NCI-H748 (cell line): ENCODE measurements at regions not wholly inside any gene's neighbourhood (a gene's known extent, or its start where the extent isn't known, plus 50 kb on each side); places are given as distances from the start of the nearest gene placed in this dataset.
"Not testable (repeated sequence)": the region's sequence is repeated elsewhere in the genome, so short reads cannot be mapped to it uniquely, and the experiment has no call there.

Experiments
- DNase-seq: peaks from one replicate; lab custom pipeline; 2025; ENCODE audit not compliant: unreplicated experiment; lab: John Stamatoyannopoulos, UW

DNA sequence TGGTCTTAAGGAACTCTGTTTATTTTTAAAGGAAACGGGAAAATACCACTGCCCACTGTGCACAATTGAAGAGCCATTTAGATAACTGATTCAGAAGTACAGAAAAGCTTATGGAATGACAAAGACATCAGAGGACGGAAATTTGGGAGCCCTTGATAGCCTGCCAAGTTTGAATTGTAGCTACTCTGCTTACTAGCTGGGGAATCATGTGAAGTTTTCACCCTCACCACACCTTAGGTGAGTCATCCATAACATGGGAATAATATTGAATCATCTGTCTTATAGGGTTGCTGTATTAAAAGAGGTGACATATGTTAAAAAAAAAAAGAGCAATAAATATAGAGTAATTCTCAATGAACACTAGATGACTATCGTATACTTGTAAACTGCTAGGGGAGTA, 1104.2 kb downstream of the GATA3 start:
- DNase-seq: no peak

DNA sequence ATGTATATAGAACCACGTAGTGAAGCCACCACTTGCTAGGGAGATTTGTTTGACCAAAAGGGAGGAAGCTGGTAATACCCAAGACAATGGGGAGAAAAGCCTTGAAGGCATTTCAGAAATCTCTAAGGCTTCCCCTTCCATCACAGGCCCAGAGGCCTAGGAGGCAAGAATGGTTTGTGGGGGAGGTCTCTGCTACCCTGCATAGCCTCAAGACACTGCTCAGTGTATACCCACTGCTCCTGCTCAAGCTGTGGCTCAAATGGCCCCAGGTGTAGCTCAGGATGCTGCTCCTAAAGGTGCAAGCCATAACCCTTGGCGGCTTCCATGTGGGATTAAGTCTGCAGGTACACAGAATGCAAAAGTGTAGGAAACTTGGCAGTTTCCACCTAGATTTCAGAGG, 1105.8 kb downstream of the GATA3 start:
- DNase-seq: no peak

DNA sequence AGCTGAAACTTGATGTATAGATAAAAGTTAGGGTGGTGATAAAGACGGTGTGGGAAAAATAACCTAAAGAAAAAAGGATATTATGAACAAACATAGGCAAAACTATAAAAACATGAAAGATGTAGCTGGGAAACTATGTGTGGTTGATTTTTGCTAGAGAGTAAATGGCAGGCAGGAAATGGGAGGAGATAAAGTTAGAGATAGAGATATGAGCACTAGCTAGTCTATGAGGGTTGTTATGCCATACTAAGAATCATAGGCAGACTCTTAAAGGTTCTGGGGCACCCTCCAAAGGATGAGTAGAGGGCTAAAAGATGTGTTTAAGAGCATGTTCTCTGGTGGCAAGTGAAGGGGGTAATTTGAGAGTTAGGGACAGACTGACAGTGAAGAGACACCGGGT, 1109.2 kb downstream of the GATA3 start:
- no peak for DNase-seq

DNA sequence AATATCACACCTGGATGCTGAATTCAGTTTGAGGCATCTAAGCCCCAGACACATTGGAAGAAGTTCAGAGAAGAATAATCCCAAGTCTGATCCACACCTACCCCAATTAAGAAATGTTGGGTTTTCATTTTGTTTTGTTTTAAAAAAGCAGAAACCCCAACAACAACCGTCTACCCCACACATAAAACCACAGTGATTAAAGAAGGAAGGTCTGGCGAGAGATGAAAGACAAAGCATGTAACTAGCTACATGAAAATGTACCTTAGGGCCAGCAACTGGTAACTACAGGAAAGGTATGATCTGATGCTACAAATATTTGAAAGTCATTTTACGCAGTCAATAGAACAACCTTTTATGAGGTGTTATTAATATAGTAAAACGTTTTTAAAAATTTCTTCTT, 1112.3 kb downstream of the GATA3 start:
- DNase-seq: no peak

DNA sequence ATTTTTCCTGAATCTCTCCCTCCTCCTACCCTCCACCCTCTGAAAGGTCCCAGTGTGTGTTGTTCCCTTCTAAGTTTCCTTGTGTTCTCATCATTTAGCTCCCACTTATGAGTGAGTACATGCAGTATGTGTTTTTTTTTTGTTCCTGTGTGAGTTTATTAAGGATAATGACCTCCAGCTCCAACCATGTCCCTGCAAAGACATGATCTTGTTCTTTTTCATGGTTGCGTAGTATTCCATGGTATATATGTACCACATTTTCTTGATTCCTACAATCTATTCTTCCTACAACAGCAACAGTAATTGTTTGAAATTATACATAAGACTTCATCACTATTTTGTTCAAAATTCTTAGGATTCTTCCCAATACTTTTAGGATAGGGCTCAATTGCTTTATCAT, 1117.8 kb downstream of the GATA3 start:
- DNase-seq: no peak

DNA sequence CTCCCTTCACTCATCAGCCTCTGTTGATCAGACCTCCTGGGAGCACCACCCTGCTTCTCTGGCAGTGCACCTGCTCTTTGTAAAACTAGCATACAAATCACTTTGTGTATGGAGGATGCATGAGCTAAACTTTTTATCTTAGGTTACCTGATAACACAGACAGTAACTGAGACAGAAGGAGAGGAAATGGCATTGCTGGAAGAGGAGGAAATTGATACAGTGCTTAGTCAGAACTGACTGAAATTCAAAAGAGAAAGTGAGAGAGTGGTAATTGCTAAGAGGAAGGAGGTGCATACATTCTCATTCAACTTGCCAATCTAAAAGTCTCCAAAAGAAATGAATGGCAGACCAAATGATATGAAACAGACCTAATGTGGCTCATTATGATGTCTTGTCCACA, 1120.7 kb downstream of the GATA3 start:
- DNase-seq: no peak

DNA sequence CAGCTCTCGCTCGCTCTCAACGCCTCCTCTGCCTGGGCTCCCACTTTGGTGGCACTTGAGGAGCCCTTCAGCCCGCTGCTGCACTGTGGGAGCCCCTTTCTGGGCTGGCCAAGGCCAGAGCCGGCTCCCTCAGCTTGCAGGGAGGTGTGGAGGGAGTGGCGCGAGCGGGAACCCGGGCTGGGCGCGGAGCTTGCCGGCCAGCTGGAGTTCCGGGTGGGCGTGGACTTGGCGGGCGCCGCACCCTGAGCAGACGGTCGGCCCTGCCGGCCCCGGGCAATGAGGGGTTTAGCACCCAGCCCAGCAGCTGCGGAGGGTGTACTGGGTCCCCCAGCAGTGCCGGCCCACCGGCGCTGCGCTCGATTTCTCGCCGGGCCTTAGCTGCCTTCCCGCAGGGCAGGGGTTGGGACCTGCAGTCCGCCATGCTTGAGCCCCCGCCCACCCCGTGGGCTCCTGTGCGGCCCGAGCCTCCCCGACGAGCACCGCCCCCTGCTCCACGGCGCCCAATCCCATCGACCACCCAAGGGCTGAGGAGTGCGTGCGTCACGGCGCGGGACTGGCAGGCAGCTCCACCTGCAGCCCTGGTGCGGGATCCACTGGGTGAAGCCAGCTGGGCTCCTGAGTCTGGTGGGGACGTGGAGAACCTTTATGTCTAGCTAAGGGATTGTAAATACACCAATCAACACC, 1128.9 kb downstream of the GATA3 start:
- not testable (repeated sequence) for DNase-seq

DNA sequence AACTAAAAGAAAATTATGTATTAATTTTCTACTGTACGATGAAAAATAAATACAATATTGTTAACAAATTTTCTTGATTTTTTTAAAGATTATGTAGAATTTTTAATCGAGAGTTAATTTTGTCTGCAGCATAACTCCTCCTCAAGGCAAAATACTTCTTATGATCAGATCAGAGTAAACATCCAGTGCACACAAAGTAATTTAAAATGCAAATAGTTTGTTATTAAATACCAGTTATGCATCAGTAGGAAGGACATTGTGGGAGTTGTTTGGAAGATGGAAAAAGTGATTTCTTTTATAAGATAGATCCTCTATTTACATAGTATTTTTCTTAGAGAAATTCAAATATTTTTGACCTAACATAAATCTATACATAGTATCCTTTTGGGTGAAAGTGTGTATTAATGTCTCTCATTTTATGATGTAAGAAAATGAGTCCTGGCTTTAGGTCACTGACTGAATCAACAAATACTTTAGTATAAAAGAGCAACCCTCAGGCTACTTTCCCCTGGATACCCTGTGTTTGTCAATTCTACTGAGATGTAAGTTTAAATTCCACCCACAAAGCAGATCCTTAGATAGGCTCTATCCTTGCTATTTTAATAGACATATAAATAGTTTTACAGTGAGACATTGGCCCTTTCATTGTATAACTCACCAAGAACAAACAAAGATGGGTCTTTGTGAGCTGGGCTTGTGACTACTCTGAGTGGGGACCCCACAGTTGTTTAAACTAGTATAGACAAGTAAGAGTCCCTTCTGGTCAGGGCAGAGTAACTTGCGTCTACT, 1133.7 kb downstream of the GATA3 start:
- DNase-seq: no peak

DNA sequence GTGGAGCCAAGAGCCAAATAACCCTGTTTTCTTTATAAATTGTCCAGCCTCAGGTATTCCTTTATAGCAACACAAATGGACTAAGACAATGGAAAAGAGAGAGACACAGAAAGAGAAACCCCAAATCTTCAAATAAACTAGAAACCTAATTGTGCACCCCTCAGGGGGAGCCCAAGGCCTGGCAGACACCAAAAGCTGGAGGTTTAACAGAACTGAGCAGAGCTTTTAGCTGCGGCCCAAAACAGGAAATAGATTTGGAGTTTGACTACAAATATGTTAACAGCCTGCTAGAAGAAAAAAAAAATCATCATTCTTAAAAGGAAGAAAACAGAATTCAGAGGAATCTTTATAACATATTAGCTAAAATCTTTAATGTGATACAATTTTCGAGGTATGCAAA, 1135.0 kb downstream of the GATA3 start:
- DNase-seq: no peak

DNA sequence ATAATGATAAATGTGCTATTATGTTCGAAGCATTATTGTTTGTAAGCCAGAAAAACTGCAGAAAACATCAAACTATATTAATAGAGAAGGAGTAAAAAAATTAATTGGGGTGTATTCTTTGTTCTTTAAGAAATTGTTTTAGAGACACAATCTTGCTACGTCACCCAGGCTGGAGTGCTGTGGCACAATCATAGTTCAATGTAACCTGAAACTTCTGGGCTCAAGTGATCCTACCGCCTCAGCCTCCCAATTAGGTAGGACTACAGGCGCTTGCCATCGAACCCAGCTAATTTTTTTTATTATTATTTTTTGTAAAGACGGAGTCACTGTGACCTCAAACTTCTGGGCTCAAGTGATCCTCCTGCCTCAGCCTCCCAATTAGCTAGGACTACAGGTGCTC, 1138.6 kb downstream of the GATA3 start:
- DNase-seq: no peak

DNA sequence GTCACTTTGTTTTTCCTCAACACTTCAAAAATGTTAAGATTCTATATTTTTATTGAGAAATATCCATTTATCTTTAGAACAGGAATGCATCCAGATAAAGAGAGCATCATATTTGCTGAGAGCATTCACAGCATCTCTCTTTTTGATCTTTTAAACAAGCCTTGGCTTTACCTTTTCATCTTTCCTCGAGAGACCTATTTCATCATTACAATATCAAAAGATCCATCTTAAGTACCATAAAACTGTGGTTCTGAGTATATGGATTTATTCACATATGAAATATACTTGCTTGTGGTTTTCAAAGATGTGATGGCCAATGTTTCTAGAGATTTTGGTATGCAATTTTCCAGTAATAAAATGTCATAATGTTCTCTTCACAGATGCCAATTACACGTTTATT, 1140.9 kb downstream of the GATA3 start:
- DNase-seq: no peak

DNA sequence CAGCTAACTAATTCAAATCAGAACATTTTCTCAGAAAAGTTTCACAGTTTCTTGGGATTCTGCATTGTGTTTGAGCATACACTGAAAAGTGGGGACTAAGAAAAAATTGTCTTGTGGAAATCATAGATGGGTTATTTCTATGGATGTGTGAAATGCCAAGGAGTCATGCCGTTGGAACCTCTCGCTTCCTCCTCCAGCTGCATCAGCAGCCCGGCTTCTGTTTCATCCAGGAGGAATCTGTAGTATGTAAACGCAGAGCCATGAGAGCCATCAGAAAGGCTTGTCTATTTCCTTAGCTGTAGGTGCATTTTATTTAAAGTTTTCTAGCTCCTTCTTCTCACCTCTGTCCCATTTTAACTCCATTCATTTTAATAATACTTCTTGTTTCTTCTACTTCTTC, 1144.1 kb downstream of the GATA3 start:
- no peak for DNase-seq

DNA sequence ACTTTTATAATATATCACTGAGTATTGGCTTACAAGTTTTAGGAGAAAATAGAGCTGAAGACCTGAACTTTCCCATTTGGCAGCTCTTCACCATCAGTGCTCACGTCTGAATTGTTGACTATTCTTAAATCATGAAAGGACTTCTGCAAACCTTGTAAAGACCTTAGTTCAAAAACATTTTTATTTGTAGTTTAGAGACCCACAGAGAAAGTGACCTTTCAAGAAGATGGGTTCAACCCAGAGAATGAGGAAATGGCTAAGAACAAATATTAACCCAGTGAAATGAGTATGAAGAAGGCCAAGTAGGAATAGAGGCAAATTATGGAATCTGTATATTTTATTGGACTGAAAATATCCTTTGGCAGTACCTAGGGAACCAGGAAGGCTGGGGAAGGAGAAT, 1151.1 kb downstream of the GATA3 start:
- DNase-seq: no peak

DNA sequence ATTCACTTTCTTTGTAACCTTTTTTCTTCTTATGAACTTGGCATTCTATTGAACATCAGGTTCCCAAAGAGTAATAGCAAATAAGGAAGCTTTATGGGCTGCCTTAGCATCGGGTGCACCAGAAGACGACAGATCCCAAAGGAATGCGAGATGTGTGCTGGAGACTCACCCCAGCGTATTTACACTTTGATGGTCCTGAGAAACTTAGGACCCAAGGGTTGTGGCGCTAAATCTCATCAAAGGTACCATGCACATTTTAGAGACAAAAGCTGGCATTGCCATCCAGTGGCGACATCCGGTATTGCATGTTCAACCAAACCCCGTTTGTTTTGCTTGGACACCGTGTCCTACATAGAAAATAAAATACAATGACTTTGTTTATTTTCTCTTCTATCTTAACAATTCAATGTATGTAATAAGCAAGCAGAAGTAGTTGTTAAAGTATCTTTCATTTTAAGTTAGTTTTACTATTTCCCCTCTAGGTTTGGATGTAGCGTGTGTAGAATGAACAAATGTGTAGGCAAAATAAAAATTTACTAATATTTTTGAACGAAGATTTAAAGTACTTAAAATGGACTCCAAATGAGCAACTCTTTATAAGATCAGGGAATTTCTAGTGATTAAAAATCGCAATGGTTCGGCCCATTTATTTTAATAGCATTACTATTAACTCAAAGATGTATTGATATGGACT, 1154.8 kb downstream of the GATA3 start:
- DNase-seq: peak; percentile 25

DNA sequence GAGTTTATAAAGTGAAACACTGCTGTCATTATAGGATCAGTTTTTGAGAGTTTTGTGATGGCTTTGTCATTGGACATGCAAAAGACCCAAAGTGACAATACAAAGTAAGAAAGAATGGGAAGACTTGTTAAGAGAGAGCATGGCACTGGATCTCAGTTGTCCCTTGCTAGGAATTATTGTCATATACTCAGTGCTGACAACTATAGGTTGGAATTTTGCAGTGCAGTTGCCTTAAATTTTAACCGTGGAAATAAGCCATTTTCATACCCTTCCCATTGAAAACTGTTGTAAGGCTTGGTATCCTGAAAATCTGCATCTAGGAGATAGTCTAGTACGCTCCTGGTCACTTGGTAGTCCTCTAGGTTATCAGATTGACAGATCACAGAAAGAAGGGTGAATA, 1156.7 kb downstream of the GATA3 start:
- no peak for DNase-seq

DNA sequence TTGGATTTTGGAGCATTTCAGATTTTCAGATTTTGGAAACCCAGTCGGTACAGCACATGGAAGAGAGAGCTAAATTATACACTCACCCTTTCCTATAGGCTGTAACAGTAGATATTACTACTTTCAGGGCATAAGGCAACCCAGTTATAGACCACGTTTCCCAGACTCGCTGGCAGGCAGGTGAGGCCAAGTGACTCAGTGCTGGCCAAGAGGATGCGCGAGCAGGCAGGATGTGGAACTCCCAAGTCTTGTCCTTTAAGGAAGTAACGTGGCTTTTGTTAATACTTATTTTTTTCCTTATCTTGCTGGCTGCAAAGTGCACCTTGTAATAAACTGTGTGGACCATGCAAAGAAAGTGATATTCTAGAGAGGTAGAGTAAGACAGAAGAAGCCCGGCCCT, 1160.1 kb downstream of the GATA3 start:
- DNase-seq: no peak

DNA sequence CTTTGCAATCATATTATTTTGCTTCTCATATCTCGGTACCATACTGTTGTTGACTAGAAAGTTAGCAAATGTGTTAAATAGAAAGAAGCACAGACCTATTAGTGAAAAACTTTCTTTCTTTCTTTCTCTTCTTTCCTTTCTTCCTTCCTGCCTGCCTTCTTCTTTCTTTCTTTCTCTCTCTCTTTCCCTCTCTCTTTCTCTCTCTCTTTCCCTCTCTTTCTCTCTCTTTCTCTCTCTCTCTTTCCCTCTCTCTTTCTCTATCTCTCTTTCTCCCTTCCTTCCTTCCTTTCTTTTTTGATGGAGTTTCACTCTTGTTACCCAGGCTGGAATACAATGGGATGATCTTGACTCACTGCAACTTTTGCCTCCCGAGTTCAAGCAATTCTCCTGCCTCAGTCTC, 1160.6 kb downstream of the GATA3 start:
- DNase-seq: no peak

DNA sequence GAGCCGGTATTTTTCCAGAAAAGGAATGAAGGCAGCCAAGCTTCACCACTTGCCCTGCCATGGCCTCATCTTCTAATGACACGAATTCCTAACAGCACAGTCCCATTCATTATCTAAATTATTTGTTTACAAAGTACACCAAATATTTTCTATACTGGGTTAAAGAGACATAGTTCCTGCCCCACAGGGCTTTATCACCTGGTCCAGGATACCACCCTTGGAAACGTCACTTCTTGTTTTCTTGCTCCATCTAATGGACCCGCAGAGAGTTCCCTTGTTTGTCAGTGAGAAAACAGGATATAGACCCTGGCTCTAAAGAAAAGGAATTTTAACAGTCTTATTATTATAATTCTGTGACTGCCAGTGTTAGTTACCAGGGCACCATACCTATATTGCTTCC, 1165.4 kb downstream of the GATA3 start:
- no peak for DNase-seq

DNA sequence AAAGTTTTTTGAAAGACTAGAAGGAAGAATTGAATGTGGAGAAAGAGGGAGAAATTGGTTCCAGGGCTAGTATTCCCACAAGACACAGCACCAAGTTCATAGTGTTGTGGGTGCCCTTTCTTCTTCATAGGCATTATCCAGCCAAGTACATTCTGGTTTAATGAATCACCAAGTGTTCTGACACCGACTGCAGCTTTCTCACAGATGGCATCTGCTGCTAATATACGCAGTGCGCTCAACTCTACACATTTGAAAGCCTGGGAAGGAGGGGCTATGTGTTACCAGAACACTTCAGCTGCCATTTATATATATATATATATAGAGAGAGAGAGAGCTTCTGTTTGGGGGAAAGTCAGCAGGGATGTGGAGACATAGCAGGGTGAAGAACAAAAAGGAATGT, 1168.4 kb downstream of the GATA3 start:
- no peak for DNase-seq

DNA sequence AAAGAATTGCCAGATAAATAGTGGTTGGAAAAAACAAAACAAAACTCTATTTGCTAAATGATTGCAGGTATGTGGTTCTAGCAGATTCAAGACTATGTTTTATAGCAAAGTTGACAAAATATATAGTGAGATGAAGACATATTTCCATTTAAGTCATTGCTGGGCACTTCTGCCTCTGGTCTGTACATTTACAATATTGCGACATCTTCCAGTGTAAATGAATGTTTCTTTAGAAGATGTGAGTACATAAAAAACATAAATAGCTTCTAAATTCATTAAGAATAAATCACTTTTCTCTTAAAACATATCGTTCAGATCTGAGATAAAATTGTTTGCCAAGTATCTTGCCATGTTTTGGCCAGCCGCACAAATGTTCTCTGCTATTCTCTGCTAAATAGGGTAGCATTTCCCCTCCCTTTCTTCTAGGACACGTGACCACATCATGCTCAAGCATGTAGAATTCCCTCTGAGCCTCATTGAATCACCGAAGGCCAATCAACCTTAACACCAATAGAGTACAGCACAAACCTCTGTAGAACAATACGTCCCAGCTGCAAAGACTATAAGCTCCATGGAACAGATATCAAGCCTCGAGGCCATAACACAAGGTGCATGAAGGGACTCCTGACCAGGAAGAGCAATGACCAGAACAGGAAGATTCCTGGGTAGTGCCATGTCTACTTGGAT, 1173.3 kb downstream of the GATA3 start:
- DNase-seq: no peak

DNA sequence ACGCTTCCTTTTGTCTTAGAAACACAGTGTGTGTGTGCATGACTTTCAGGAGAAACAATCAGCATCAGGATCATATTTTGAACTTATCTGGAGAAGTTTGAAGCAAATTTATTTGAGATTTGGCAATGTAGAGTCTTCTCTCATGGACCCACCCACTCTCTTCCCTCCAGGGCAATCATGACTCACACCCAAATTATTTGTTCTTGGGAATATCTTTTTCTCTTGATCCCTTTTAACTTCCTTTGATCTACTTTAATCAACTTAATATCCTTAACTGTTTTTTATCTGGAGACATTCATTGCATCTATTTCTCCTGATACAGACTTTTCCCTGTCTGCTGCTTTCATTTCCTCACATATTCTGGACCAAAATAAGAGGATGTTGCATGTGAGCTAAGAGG, 1174.3 kb downstream of the GATA3 start:
- no peak for DNase-seq
